Upper lobe of left lung (tissue), 4 donors: ENCODE measurements at regions not wholly inside any gene's neighbourhood (a gene's known extent, or its start where the extent isn't known, plus 50 kb on each side); places are given as distances from the start of the nearest gene placed in this dataset.

Source experiments
- CTCF ChIP-seq, 6 experiments: fragments of 450-650 bp in 4 of 6; fragments of 200-600 bp in 2 of 6; sonication (generic) in 2 of 6; IDR thresholded peaks; one replicate each; pipeline ENCODE4 v1.5.1; 2016 to 2019; ENCODE audit warnings: antibody characterized with exemption in 6 of 6
- POLR2A ChIP-seq, 4 donors: fragments of 450-650 bp; IDR thresholded peaks; one replicate each; pipeline ENCODE4 v1.5.1; 2016 to 2017; ENCODE audit warnings: antibody characterized with exemption in 4 of 4, mild to moderate bottlenecking in 2 of 4
- POLR2AphosphoS5 ChIP-seq, 2 donors: sonication (generic); formaldehyde crosslinking; IDR thresholded peaks; one replicate each; pipeline ENCODE4 v1.5.1; 2017; ENCODE audit warnings: antibody characterized with exemption in 2 of 2

- no peak for TF ChIP-seq CTCF (IDR thresholded peaks at IDR 0.05)
- no peak for TF ChIP-seq POLR2AphosphoS5 (IDR thresholded peaks at IDR 0.05)
- no peak for TF ChIP-seq POLR2A (IDR thresholded peaks at IDR 0.05)
Observed at GRCh38 chr11:57094181-57094935, 87.4 kb upstream of the LRRC55 start.
